HCT116 (cell line): ENCODE measurements at regions not wholly inside any gene's neighbourhood (a gene's known extent, or its start where the extent isn't known, plus 50 kb on each side); places are given as distances from the start of the nearest gene placed in this dataset.

Experiments used
- ATAC-seq: fragments of 200-7000 bp; cut with Tn5 transposase; 2 replicates; pipeline ENCODE4 v1.9.1; 2020; ENCODE audit warnings: mild to moderate bottlenecking, moderate library complexity
- BruUV-seq: library from RNA; stranded (reverse); fragments of 400-500 nt; replicated peaks from 2 replicates; lab custom pipeline; 2021; lab: Mats Ljungman, UMichigan
- CTCF ChIA-PET: fragments of 300-600 bp; sonication (Branson Sonifier 250); formaldehyde crosslinking; loops from one replicate; lab custom pipeline; 2021; ENCODE audit warnings: antibody characterized with exemption; lab: Charles Lee
- POLR2A ChIA-PET: fragments of 300-600, 350-600 bp; sonication (Branson Sonifier 250); formaldehyde crosslinking; loops from one replicate; lab custom pipeline; 2021; ENCODE audit warnings: antibody characterized with exemption; lab: Charles Lee
- RAD21 ChIA-PET, 2 experiments: fragments of 300-600 bp; sonication (Branson Sonifier 250); formaldehyde crosslinking; loops; one replicate each; lab custom pipeline; 2023; ENCODE audit warnings: low total read pairs in 2 of 2; ENCODE audit not compliant: uncharacterized antibody in 2 of 2, unreplicated experiment in 2 of 2, low non-redundant PET in 1 of 2; lab: Charles Lee
- DNase-seq: peaks from one replicate; pipeline ENCODE4 v3.0.0-alpha.2; 2010; ENCODE audit warnings: low read depth, low spot score
- H2AFZ ChIP-seq: fragments of 200-600 bp; shearing (Covaris generic), sonication (generic); 2 replicates; pipeline ENCODE4 v1.6.1; 2017; ENCODE audit warnings: low read depth, mixed run types, mixed read lengths, antibody characterized with exemption, low read length; ENCODE audit not compliant: poor library complexity, severe bottlenecking
- H3K27ac ChIP-seq: 2 replicates; pipeline ENCODE4 v1.5.1; 2012; ENCODE audit warnings: low read depth, low read length
- H3K27me3 ChIP-seq: fragments of 200-600 bp; sonication (generic); 2 replicates; pipeline ENCODE4 v1.6.1; 2016; ENCODE audit warnings: mixed run types, low read length, mixed read lengths; ENCODE audit not compliant: insufficient read depth
- H3K36me3 ChIP-seq, 2 experiments: fragments of 200-500 bp in 1 of 2; fragments of 200-600 bp in 1 of 2; sonication (Bioruptor generic) in 1 of 2; sonication (generic) in 1 of 2; 2 replicates each; pipeline versions ENCODE4 v1.5.1 to v1.6.1; 2014 to 2016; ENCODE audit warnings: low read length in 2 of 2, inconsistent platforms in 1 of 2, mixed read lengths in 1 of 2, mixed run types in 1 of 2; ENCODE audit not compliant: insufficient read depth in 2 of 2, control insufficient read depth in 1 of 2
- H3K4me1 ChIP-seq, 2 experiments: fragments of 200-600 bp in 1 of 2; sonication (generic) in 1 of 2; 2 replicates each; pipeline versions ENCODE4 v1.5.1 to v1.6.1; 2012 to 2017; ENCODE audit warnings: low read length in 2 of 2, inconsistent platforms in 1 of 2, mild to moderate bottlenecking in 1 of 2, mixed read lengths in 1 of 2, mixed run types in 1 of 2, moderate library complexity in 1 of 2; ENCODE audit not compliant: insufficient read depth in 2 of 2, control insufficient read depth in 1 of 2
- H3K4me2 ChIP-seq: fragments of 200-600 bp; sonication (generic); 2 replicates; pipeline ENCODE4 v1.6.1; 2017; ENCODE audit warnings: mixed run types, low read length, mixed read lengths
- H3K4me3 ChIP-seq, 2 experiments: fragments of 200-600 bp in 1 of 2; sonication (generic) in 1 of 2; replicated peaks in 1 of 2; 2 replicates each; pipeline ENCODE4 v1.5.1; 2011 to 2016; ENCODE audit warnings: low read length in 2 of 2, control low read depth in 1 of 2, low read depth in 1 of 2, mild to moderate bottlenecking in 1 of 2, mixed read lengths in 1 of 2, mixed run types in 1 of 2
- H3K79me2 ChIP-seq: fragments of 200-600 bp; sonication (generic); 2 replicates; pipeline ENCODE4 v1.6.1; 2017; ENCODE audit warnings: mild to moderate bottlenecking, mixed run types, low read length, moderate library complexity, mixed read lengths; ENCODE audit not compliant: insufficient read depth
- H3K9ac ChIP-seq: fragments of 200-600 bp; sonication (generic); 2 replicates; pipeline ENCODE4 v1.6.1; 2016; ENCODE audit warnings: low read length, mixed read lengths
- H3K9me2 ChIP-seq: fragments of 200-600 bp; sonication (generic), shearing (Covaris generic); 2 replicates; pipeline ENCODE4 v1.6.1; 2017; ENCODE audit warnings: mixed run types, mild to moderate bottlenecking, moderate library complexity; ENCODE audit not compliant: insufficient read depth
- H3K9me3 ChIP-seq, 2 experiments: fragments of 200-500 bp in 1 of 2; fragments of 200-600 bp in 1 of 2; sonication (Bioruptor generic) in 1 of 2; sonication (generic) in 1 of 2; 2 replicates each; pipeline ENCODE4 v1.6.1; 2014 to 2017; ENCODE audit warnings: low read length in 2 of 2, mixed read lengths in 2 of 2, inconsistent platforms in 1 of 2, low read depth in 1 of 2, mild to moderate bottlenecking in 1 of 2, mixed run types in 1 of 2, moderate library complexity in 1 of 2; ENCODE audit not compliant: control insufficient read depth in 1 of 2, insufficient read depth in 1 of 2
- H4K20me1 ChIP-seq: fragments of 200-600 bp; sonication (generic), shearing (Covaris generic); 2 replicates; pipeline ENCODE4 v1.6.1; 2017; ENCODE audit warnings: mixed run types, mild to moderate bottlenecking, moderate library complexity; ENCODE audit not compliant: insufficient read depth
- CEBPB ChIP-seq: IDR thresholded peaks from 2 replicates; pipeline ENCODE4 v1.6.1; 2012; ENCODE audit warnings: low read depth
- ELF1 ChIP-seq: IDR thresholded peaks from 2 replicates; pipeline ENCODE4 v1.6.1; 2012; ENCODE audit warnings: low read depth, borderline replicate concordance
- POLR2AphosphoS5 ChIP-seq: IDR thresholded peaks from 2 replicates; pipeline ENCODE4 v1.6.1; 2011; ENCODE audit warnings: mild to moderate bottlenecking, low read depth, low read length, moderate library complexity
- RAD21 ChIP-seq: IDR thresholded peaks from 2 replicates; pipeline ENCODE4 v1.6.1; 2012; ENCODE audit warnings: low read depth, mild to moderate bottlenecking
- SRF ChIP-seq: IDR thresholded peaks from 2 replicates; pipeline ENCODE4 v1.6.1; 2012; ENCODE audit warnings: low read depth
- ZBTB33 ChIP-seq: IDR thresholded peaks from 2 replicates; pipeline ENCODE4 v1.6.1; 2011; ENCODE audit warnings: mild to moderate bottlenecking, low read length, moderate library complexity; ENCODE audit not compliant: insufficient replicate concordance; ENCODE audit errors: extremely low read depth
- intact Hi-C: fragments of 100-400 bp; cut with micrococcal nuclease; formaldehyde crosslinking; loops from 2 replicates; pipeline ENCODE4 v1.10.0; 2022

- BruUV-seq, result no TSS peak
- CTCF ChIA-PET, result interaction anchor here (2.9 kb wide), 1 partner anchor 11 kb away, joined by 15 read pairs; no protein-coding TSS in a partner anchor
- no peak for ATAC-seq
These were observed 70.1 kb downstream of the NABP1 start for GRCh38 chr2:191748059-191748461.

More at GRCh38 chr2:191748059-191748461, 70.1 kb downstream of the NABP1 start:
- no peak overlapping the region for H3K9ac ChIP-seq
- RAD21 ChIA-PET, result no interaction called here
- peaks cover 0 to 23% of the 10 kb centered on the region in 2 experiments; a peak in 2 of 4 replicates for H3K4me1 ChIP-seq
- POLR2A ChIA-PET, result no interaction called here
- no peak for DNase-seq
- no peaks in the 10 kb centered on the region for H3K79me2 ChIP-seq
- H2AFZ ChIP-seq, result no peak overlapping the region
- intact Hi-C loops, result no loop called here
- TF ChIP-seq ELF1, result no peak
- no peak for TF ChIP-seq ZBTB33
- no peak for TF ChIP-seq CEBPB
- no peak for TF ChIP-seq RAD21
- no peak for TF ChIP-seq SRF
- no peak for TF ChIP-seq POLR2AphosphoS5
- no peaks in the 10 kb centered on the region for H3K9me2 ChIP-seq
- H3K27ac ChIP-seq, result no peak overlapping the region
- H4K20me1 ChIP-seq, result no peaks in the 10 kb centered on the region
- H3K4me3 ChIP-seq, result no peak overlapping the region
- H3K4me2 ChIP-seq, result no peak overlapping the region
- H3K9me3 ChIP-seq, result no peaks in the 10 kb centered on the region
- H3K36me3 ChIP-seq, result no peaks in the 10 kb centered on the region
- H3K27me3 ChIP-seq, result no peaks in the 10 kb centered on the region
